ENCODE measurements at regions not wholly inside any gene's neighbourhood (a gene's known extent, or its start where the extent isn't known, plus 50 kb on each side); places are given as distances from the start of the nearest gene placed in this dataset.

- no peaks in the 10 kb centered on the region for H3K27me3 ChIP-seq (replicated peaks in 1 of 2; ENCODE audit: control insufficient read depth in 2 of 2, insufficient read depth in 2 of 2, low read length in 1 of 2)
- H3K4me3 ChIP-seq = no peak overlapping the region
- no peaks in the 10 kb centered on the region for H3K36me3 ChIP-seq (ENCODE audit: control insufficient read depth in 2 of 2, insufficient read depth in 2 of 2, low read length in 1 of 2)
- DNase-seq (ENCODE audit: low read depth, low spot score) (no peak), ATAC-seq (no peak), FAIRE-seq (peak; percentile 41)
- intact Hi-C loops (cut with micrococcal nuclease; ENCODE audit: unreplicated experiment) = no loop called here
- H3K4me2 ChIP-seq (ENCODE audit: control insufficient read depth, insufficient read depth) = no peak overlapping the region
- no peak overlapping the region for H3K27ac ChIP-seq (ENCODE audit: control insufficient read depth, insufficient read depth)
- BruUV-seq (replicated peaks) = no TSS peak
- in situ Hi-C loops (cut with MboI) = no loop called here
- RAD21 ChIA-PET (ENCODE audit: unreplicated experiment) = no interaction called here
- H3K79me2 ChIP-seq (ENCODE audit: control insufficient read depth, insufficient read depth, low read length) = no peaks in the 10 kb centered on the region
- 0% methylated on average over 3 of the region's 3 CpGs for WGBS (ENCODE audit: insufficient coverage, insufficient replicate concordance, low lambda C conversion rate, missing lambda C conversion rate)
- H3K4me1 ChIP-seq (ENCODE audit: control insufficient read depth, insufficient read depth, low read length) = peaks cover 10% of the 10 kb centered on the region
- no peak overlapping the region; the same call in 1 of the 2 replicates for H2AFZ ChIP-seq (ENCODE audit: control insufficient read depth, low read depth, low read length)
- no peak for TF ChIP-seq SMARCA5 (IDR thresholded peaks at IDR 0.05)
- no peak for TF ChIP-seq RELB (IDR thresholded peaks at IDR 0.05; ENCODE audit: low read depth)
- no peak for TF ChIP-seq KDM1A (IDR thresholded peaks at IDR 0.05; ENCODE audit: borderline replicate concordance)
- no peak for TF ChIP-seq POLR2A (IDR thresholded peaks at IDR 0.05; ENCODE audit: low read depth, low read length)
- TF ChIP-seq USF2 (IDR thresholded peaks at IDR 0.05; ENCODE audit: borderline replicate concordance, low read depth, low read length) = no peak
- H3K9me3 ChIP-seq (replicated peaks; ENCODE audit: control insufficient read depth, insufficient read depth, low read length) = no peaks in the 10 kb centered on the region
- SMC1A ChIA-PET (ENCODE audit: uncharacterized antibody, unreplicated experiment) = interaction anchor here (0.6 to 1.3 kb wide), 8 partner anchors 9 to 70 kb away, joined by 3 to 4 read pairs (median 3); no protein-coding TSS in a partner anchor
- CTCF ChIA-PET = interaction anchor here (0.8 to 1.6 kb wide), 2 partner anchors 30 to 149 kb away, joined by 3 to 4 read pairs; no protein-coding TSS in a partner anchor
- no peak overlapping the region for H3K9ac ChIP-seq (ENCODE audit: control insufficient read depth, insufficient read depth, low read length)
- no peaks in the 10 kb centered on the region for H4K20me1 ChIP-seq (ENCODE audit: control insufficient read depth, insufficient read depth)
- POLR2A ChIA-PET = no interaction called here
Observed at GRCh38 chr12:64944966-64945365, 120.5 kb downstream of the TBC1D30 start.
